Right cardiac atrium (tissue), 5 donors: ENCODE measurements at regions not wholly inside any gene's neighbourhood (a gene's known extent, or its start where the extent isn't known, plus 50 kb on each side); places are given as distances from the start of the nearest gene placed in this dataset.

ENCODE experiments used
- ATAC-seq, 2 donors: fragments of 200-7000 bp; cut with Tn5 transposase; one replicate each; pipeline versions ENCODE4 v1.8.0 to v1.9.1; 2020; ENCODE audit warnings: moderate library complexity in 2 of 2, mild to moderate bottlenecking in 1 of 2
- DNase-seq, 3 donors: peaks; one replicate each; pipeline ENCODE4 v3.0.0-alpha.2; 2020
- H3K27ac ChIP-seq: one replicate; pipeline ENCODE4 v1.5.1; 2013; ENCODE audit warnings: mild to moderate bottlenecking, low read length, control low read depth, moderate library complexity
- H3K27me3 ChIP-seq: one replicate; pipeline ENCODE4 v1.6.1; 2013; ENCODE audit not compliant: control insufficient read depth, insufficient read depth
- H3K4me1 ChIP-seq: one replicate; pipeline ENCODE4 v1.6.1; 2013; ENCODE audit warnings: low read length; ENCODE audit not compliant: control insufficient read depth, insufficient read depth
- H3K4me3 ChIP-seq: one replicate; pipeline ENCODE4 v1.5.1; 2013; ENCODE audit warnings: low read length, control low read depth
- H3K9me3 ChIP-seq: one replicate; pipeline ENCODE4 v1.6.1; 2013; ENCODE audit warnings: low read length; ENCODE audit not compliant: control insufficient read depth
- WGBS: extraction: QIAGEN DNeasy Blood & Tissue Kit; methylation state at CpG from one replicate; pipeline ENCODE4 v1.1.7; 2013; 5-methylcytosine and 5-hydroxymethylcytosine counted together
- intact Hi-C, 4 donors: fragments of 100-400 bp; cut with DNase I; formaldehyde crosslinking; loops; one replicate each; pipeline versions ENCODE4 v1.11.0 to v1.14.0; 2022 to 2023
- donor health status: healthy with polysubstance abuse.
- donor health status: DM: no; HTN: yes; CAD: no.
- donor health status: DM: no; HTN: no; CAD: no.
- donor health status: DM: no; HTN: yes; CAD: no; lungs with severe emphysema.
- donor health status: DM: yes; HTN: yes; CAD: no.

- ATAC-seq = no peak
- no peak overlapping the region for H3K27ac ChIP-seq
- intact Hi-C loops = loop anchor here in 2 of 4 donors (10.0 kb wide), 1 partner anchor 1084 kb away; no protein-coding TSS in a partner anchor
- H3K27me3 ChIP-seq = no peaks in the 10 kb centered on the region
- no peak overlapping the region for H3K4me3 ChIP-seq
- DNase-seq = no peak
- H3K4me1 ChIP-seq = no peaks in the 10 kb centered on the region
- no peaks in the 10 kb centered on the region for H3K9me3 ChIP-seq
These were observed 299.0 kb downstream of the FBXO15 start for GRCh38 chr18:73848656-73849055.

GRCh38 chr18:73843455-73843854, 304.2 kb downstream of the FBXO15 start:
- intact Hi-C loops = loop anchor here in 3 of 4 donors (5.0 to 10.0 kb wide), 2 partner anchors 1079 to 1081 kb away; no protein-coding TSS in a partner anchor
- Histone ChIP-seq H3K4me1 (no peaks in the 10 kb centered on the region), H3K4me3 (no peak overlapping the region), H3K9me3 (no peaks in the 10 kb centered on the region), H3K27me3 (no peaks in the 10 kb centered on the region), H3K27ac (no peak overlapping the region)
- WGBS = 83% methylated on average over 7 of the region's 7 CpGs
- no peak for ATAC-seq
- DNase-seq = no peak

GRCh38 chr18:73842795-73843394, 304.7 kb downstream of the FBXO15 start:
- Histone ChIP-seq H3K4me3 (no peak overlapping the region), H3K27me3 (no peaks in the 10 kb centered on the region), H3K9me3 (no peaks in the 10 kb centered on the region), H3K4me1 (no peaks in the 10 kb centered on the region), H3K27ac (no peak overlapping the region)
- no peak for ATAC-seq
- DNase-seq = peak in 2 of 3 donors; percentile 26 to 67
- intact Hi-C loops = loop anchor here in 3 of 4 donors (5.0 to 10.0 kb wide), 2 partner anchors 1078 to 1081 kb away; no protein-coding TSS in a partner anchor
- 10% methylated on average over 10 of the region's 10 CpGs for WGBS

GRCh38 chr18:73841661-73842060, 306.0 kb downstream of the FBXO15 start:
- 84% methylated on average over 1 of the region's 1 CpG for WGBS
- Histone ChIP-seq H3K4me1 (no peaks in the 10 kb centered on the region), H3K27me3 (no peaks in the 10 kb centered on the region), H3K4me3 (no peak overlapping the region), H3K27ac (no peak overlapping the region), H3K9me3 (no peaks in the 10 kb centered on the region)
- no peak for DNase-seq
- ATAC-seq = no peak
- intact Hi-C loops = loop anchor here in 3 of 4 donors (5.0 to 10.0 kb wide), 2 partner anchors 1077 to 1079 kb away; no protein-coding TSS in a partner anchor

GRCh38 chr18:73840319-73840945, 307.2 kb downstream of the FBXO15 start:
- no peak overlapping the region for H3K27ac ChIP-seq
- intact Hi-C loops = loop anchor here in 3 of 4 donors (5.0 to 10.0 kb wide), 2 partner anchors 1076 to 1078 kb away; no protein-coding TSS in a partner anchor
- DNase-seq (no peak), ATAC-seq (no peak)
- no peaks in the 10 kb centered on the region for H3K9me3 ChIP-seq
- no peaks in the 10 kb centered on the region for H3K27me3 ChIP-seq
- H3K4me3 ChIP-seq = no peak overlapping the region
- 86% methylated on average over 11 of the region's 11 CpGs for WGBS
- no peaks in the 10 kb centered on the region for H3K4me1 ChIP-seq

- intact Hi-C loops = no loop called here
- WGBS = 79% methylated on average over 4 of the region's 4 CpGs
- H3K27ac ChIP-seq = no peak overlapping the region
- H3K4me3 ChIP-seq = no peak overlapping the region
- DNase-seq (no peak), ATAC-seq (no peak)
- no peaks in the 10 kb centered on the region for H3K4me1 ChIP-seq
- H3K27me3 ChIP-seq = no peaks in the 10 kb centered on the region
- no peaks in the 10 kb centered on the region for H3K9me3 ChIP-seq
These were observed 308.2 kb downstream of the FBXO15 start for GRCh38 chr18:73839441-73839840.

- intact Hi-C loops = no loop called here
- no peak overlapping the region for H3K27ac ChIP-seq
- no peak for DNase-seq
These were observed 309.5 kb downstream of the FBXO15 start for GRCh38 chr18:73838107-73838506.

GRCh38 chr18:73835656-73836364, 311.8 kb downstream of the FBXO15 start:
- Histone ChIP-seq H3K4me1 (no peaks in the 10 kb centered on the region), H3K27me3 (no peaks in the 10 kb centered on the region), H3K27ac (no peak overlapping the region), H3K9me3 (no peaks in the 10 kb centered on the region), H3K4me3 (no peak overlapping the region)
- WGBS = 75% methylated on average over 8 of the region's 8 CpGs
- ATAC-seq (no peak), DNase-seq (no peak)
- intact Hi-C loops = no loop called here

More at GRCh38 chr18:73838107-73838506, 309.5 kb downstream of the FBXO15 start:
- H3K9me3 ChIP-seq = no peaks in the 10 kb centered on the region
- no peaks in the 10 kb centered on the region for H3K4me1 ChIP-seq
- no peaks in the 10 kb centered on the region for H3K27me3 ChIP-seq
- ATAC-seq = no peak
- no peak overlapping the region for H3K4me3 ChIP-seq

GRCh38 chr18:73835039-73835438, 312.6 kb downstream of the FBXO15 start:
- intact Hi-C loops = no loop called here
- H3K27ac ChIP-seq = no peak overlapping the region
- 97% methylated on average over 3 of the region's 3 CpGs for WGBS
- no peaks in the 10 kb centered on the region for H3K9me3 ChIP-seq
- DNase-seq (no peak), ATAC-seq (no peak)
- no peaks in the 10 kb centered on the region for H3K4me1 ChIP-seq
- no peaks in the 10 kb centered on the region for H3K27me3 ChIP-seq
- no peak overlapping the region for H3K4me3 ChIP-seq

- ATAC-seq = no peak
- Histone ChIP-seq H3K4me3 (no peak overlapping the region), H3K9me3 (no peaks in the 10 kb centered on the region), H3K27me3 (no peaks in the 10 kb centered on the region), H3K4me1 (no peaks in the 10 kb centered on the region), H3K27ac (no peak overlapping the region)
- DNase-seq = no peak
- intact Hi-C loops = no loop called here
- 91% methylated on average over 6 of the region's 6 CpGs for WGBS
These were observed 315.9 kb downstream of the FBXO15 start for GRCh38 chr18:73831688-73832087.

- no peaks in the 10 kb centered on the region for H3K27me3 ChIP-seq
- WGBS = 73% methylated on average over 7 of the region's 7 CpGs
- H3K4me1 ChIP-seq = no peaks in the 10 kb centered on the region
- intact Hi-C loops = no loop called here
- ATAC-seq (peak; percentile 59 to 68), DNase-seq (no peak)
- no peak overlapping the region for H3K4me3 ChIP-seq
- no peaks in the 10 kb centered on the region for H3K9me3 ChIP-seq
- H3K27ac ChIP-seq = no peak overlapping the region
These were observed 318.5 kb downstream of the FBXO15 start for GRCh38 chr18:73829146-73829545.
